GM19238 (cell line): ENCODE measurements at regions not wholly inside any gene's neighbourhood (a gene's known extent, or its start where the extent isn't known, plus 50 kb on each side); places are given as distances from the start of the nearest gene placed in this dataset.
"Not testable (repeated sequence)": the region's sequence is repeated elsewhere in the genome, so short reads cannot be mapped to it uniquely, and the experiment has no call there.

ENCODE experiments used
- DNase-seq: peaks from one replicate; pipeline ENCODE4 v3.0.0; 2011; ENCODE audit warnings: low spot score; ENCODE audit not compliant: insufficient read length

DNA sequence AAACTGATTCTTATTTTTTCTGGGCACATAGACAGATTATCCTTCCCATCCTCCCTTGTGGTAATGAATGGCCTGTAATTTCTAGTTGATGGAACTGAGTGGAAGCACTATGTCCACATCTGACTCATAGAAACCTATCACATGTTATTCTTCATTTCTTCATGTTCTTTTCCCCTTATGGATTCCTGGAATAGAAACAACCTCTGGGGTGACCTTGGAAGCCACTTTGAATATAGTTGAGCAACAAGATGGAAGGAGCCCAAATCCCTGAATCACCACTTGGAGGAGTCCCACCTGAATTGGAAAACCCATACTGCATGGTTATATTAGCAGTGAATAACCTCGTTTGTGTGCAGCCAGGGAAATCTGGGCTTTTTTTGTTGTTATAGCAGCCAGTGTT lies 137.8 kb downstream of the MID1IP1 start:
- no peak for DNase-seq

DNA sequence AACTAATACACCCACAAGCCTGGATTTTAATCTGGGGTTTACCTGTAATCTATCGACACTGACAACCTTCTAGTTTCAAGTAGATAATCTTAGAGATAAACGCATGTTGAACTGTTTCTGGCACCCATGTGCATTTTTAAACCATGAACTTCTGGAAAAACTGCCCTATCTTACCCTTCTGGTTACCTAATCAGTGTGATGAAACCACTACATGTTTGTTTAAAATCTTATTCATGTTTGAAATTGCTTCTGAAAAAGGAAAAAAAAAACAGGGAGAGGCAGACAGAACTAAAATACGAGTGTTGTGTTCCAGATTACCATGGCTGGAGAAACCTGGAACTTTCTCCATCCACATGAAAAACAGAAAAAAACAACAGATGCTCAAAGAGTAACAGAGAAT lies 139.3 kb downstream of the MID1IP1 start:
- DNase-seq, result no peak

DNA sequence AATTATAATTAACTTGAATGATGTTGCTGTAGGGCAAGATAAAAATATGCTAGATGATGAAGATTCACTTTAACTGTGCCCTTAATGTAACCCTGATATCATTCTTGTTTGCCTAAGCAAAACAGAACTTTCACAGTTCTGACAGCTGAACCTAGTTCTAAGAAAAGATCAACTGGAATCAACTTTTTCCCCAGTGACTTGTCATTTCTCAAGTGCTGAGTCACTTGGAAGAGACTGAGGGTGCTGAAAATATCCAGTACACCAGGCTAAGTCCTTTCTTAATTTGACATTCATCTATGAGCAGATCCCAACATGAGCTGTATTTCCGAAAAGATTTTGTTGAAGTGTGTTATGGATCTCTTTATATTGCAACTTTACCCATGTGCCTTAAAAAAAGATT lies 140.4 kb downstream of the MID1IP1 start:
- DNase-seq, result no peak

GRCh38 chrX:38943120-38943519 lies 141.9 kb downstream of the MID1IP1 start:
- DNase-seq, result no peak

- DNase-seq, result no peak
Observed at GRCh38 chrX:38948046-38948445, 146.8 kb downstream of the MID1IP1 start.

DNA sequence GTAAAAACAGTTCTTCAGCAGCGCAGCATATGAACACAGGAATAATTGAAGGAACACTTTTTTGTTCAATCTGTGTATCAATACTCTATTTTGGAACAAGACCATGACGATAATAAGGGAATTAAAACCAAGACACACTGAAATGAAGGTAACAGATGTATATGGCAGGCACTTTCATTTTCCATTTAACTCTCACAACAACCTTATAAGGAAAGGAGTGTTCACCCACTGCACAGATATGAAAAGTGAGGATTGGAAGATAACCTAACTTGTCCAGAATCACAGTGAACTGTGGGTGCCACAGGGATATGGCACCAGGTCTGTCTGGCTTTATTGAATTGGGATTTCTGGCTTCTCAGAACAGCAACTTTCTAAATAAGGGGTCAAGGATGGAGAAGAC lies 153.3 kb downstream of the MID1IP1 start:
- no peak for DNase-seq

DNA sequence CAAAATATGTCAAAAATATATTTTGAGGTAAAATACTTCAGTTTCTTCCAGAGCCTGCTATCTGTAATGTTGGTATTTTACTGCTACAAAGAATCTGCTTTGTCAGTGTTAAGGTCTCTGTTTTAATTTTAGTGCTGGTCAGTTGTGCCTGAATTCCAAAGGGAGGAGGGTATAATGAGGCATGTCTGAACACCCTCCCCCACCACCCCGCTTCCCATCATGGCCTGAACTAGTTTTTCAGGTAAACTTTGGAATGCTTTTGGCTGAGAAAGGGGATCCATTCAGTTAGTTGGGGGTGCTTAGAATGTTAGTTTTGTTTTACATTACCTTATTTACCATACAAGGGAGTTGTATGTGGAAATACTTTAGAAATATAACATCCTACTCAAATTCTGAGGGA lies 158.5 kb downstream of the MID1IP1 start:
- no peak for DNase-seq

DNA sequence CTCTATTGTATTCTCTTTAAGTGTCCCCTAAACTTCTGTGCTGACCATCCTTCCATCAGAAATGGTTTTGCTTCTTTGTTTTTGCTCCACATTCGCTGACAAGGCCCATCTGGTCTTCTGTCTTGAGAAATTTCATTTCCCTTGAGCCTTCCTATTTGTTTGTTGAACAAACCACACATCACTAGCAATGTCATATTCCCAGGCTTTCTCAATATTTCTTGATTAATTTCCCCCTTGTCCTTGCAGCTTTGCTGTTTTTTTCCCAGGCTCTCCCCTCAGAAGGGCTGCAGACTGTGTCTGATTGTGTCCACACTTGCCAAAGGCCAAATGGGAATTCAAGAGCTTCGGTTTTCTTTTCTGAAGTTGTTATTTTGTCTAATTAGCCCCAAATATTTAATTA lies 158.9 kb downstream of the MID1IP1 start:
- no peak for DNase-seq

DNA sequence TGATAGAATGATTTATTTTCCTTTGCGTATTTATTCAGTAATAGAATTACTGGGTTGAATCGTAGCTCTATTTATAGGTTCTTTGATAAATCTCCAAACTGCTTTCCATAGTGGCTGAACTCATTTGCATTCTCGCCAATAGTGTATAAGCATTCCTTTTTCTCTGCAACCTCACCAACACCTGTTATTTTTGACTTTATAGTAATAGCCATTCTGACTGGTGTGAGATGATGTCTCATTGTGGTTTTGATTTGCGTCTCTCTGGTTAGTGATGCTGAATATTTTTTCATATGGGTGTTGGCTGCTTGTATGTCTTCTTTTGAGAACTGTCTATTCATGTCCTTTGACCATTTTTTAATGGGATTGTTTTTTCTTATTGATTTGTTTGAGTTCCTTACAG lies 160.7 kb downstream of the MID1IP1 start:
- no peak for DNase-seq

- DNase-seq, result not testable (repeated sequence)
Observed at GRCh38 chrX:38963244-38963643, 162.0 kb downstream of the MID1IP1 start.

DNA sequence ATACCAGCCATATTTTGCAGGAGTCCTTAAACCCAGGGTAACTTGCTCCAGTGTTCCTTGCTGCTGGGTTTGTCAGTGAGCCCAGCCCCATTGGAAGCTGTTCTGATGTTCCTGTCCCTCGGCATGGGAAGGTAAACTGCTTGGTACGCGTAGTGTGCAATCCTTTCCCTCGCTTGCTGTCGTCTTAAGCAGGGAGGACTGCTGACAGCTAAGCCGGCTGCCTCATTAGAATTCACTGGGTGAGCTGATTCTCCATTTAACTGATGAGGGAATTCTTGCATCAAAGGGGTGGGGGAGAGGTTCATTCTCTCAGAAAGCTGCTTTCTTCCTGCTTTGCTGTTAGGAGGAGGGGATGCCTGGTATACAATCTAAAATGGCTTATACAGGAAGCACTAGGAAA lies 164.6 kb downstream of the MID1IP1 start:
- no peak for DNase-seq

DNA sequence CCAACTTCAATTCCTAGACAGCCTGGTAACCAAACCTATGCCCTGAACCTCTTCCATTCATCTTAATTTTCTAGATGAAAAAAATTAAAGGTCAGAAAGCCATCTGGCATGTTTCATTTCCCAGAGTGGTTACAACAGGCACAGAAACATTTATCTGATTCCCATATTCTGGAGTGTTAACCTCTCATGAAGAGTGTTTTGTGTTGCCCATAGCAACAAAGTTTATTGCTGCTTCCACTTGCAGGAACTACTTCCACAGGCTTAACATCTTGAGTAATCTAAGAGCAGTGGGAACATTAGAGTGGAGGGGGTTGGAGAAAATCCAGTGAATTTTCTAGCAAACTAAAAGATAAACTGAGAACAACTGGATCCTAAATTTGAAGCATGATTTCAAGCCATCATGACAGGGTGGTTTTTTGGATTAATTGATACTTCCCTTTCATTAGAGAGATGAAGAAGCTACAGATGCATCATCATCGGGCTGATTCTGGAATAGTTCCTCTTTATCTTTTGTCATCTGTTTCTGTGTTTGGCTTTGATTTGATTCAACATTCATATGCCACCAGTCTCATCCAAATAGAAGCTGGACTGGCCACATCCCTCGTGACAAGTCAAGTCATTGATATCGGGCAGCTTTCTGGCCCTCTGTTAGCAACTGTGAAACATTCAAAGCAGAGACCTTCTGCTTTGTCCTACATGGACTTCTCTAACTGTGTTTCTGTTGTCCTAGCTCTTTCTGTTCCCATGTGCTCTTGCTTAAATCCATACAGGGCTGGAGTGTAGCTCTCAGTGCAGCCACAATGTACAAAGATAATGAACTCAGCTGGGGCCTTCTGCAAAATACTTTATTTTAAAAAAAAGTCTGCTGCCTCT lies 167.3 kb downstream of the MID1IP1 start:
- no peak for DNase-seq

DNA sequence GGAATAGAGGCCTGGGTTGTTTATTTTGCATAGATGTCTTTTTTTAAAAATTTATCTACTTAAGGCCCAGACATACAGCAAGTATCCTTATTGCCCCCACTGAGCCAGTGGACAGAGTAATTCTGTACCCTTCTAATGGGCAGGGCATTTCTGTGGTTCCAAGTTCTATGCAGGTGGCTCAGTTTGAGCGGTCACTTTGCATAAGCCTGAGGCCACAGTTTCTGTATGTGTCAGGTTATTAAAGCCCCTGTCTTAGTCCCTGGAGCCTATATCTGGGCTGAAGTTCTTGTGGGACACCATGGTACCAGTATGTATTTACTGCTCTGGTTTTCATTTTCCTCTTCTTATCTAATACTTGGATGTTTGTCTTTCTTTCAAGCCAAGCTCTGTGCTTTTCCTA lies 168.8 kb downstream of the MID1IP1 start:
- DNase-seq, result no peak

DNA sequence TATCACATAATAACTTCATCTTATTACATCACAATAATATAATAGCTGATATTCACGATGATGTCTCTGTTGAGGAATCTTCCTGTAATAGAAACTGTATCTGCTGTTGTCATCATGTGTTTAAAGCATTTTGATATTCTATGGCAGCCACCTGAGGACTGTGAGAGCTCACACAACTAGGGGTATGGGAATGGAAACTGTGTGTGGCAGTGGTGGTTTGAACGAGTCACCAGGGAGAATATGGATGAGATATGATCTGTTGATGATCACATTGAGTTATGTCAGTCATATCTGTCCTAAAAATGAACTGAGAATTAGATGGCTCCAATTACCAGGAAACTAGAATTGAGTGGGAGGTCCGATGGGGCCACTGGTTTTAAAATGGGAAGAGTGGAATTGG lies 169.6 kb downstream of the MID1IP1 start:
- DNase-seq, result no peak

DNA sequence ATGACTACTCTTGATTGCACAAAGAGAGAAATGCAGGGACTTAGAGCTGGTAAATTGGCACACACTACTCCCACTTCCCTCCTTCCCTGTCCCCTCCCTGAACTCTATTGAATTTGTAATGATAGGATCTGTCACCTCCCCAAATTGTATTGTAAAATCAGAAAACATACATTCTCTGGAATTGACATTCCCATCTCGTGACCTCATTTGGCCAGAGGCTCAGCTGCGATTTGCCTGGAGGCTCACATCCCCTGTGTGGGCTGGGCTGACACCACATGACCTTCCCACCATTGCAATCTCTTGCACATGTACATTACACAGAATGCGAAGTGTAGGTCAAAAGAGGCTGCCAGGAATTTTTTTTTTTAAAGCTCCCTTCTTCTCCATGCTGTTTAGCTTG lies 172.1 kb downstream of the MID1IP1 start:
- no peak for DNase-seq

- DNase-seq, result no peak
Observed at GRCh38 chrX:38974542-38974941, 173.3 kb downstream of the MID1IP1 start.

DNA sequence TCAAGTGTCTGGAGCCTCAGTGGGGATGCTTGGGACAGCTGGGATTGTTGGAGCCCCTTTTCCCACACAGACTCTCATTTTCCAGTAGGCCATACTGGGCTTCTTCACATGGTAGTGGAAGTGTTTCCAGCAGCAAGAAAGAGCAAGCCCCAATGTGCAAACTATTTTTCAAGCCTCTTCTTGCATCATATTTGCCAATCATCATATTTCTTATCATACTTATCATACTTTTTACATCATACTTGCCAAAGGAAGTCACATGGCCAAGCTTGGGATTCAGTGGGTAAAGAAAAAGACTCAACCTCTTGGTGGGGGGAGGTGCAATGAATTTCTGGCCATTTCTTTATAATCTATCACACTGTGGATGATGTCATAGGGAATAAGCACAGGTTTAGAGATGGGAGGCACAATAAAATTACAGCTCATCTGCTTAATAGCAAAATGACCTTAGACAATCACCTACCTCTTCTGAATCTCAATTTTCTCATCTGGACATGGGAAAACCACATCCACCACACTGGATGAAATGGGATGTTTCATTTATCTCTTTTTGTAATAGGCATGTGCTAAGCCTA lies 174.2 kb downstream of the MID1IP1 start:
- DNase-seq, result no peak

- peak; percentile 17 for DNase-seq
Observed at GRCh38 chrX:38982370-38982769, 181.1 kb downstream of the MID1IP1 start.

DNA sequence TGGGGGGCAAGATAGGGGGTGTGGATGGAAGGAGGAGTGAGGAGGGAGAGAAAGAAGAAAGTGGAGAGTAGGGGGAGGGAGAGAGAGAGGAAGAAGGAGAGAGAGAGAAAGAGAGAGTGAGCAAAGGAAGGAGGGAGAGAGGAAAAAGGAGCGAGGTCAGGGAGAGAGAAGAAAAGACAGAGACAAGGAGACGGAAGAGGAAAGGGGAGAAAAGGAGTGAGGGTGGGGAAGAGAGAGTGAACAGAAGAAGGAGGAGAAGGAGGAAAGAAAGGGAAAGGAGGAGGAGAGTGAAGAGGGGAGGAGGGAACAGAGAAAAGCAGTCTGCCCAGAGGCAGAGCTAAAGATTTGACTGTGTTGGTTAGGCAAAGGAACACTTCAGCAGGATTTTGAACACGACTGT lies 181.6 kb downstream of the MID1IP1 start:
- DNase-seq, result no peak

- no peak for DNase-seq
Observed at GRCh38 chrX:38985375-38985774, 184.1 kb downstream of the MID1IP1 start.

DNA sequence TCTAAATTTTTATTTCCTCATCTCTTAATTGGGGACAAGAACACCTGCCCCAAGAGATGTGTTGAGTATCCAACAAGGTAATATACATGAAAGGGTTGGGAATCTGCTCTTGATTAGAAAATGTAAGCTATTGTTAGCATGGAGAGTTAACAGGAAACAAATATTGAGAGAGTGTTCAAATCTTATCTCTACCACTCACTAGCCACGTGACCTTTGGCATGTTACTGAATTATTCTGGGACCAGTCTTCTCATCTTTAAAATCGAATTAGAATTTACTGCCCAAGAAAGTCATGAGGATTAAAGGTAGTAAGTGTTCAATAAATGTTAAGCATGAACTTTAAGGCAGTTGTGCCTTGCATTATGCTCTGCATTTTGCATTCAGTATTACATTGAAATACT lies 184.7 kb downstream of the MID1IP1 start:
- DNase-seq, result no peak

DNA sequence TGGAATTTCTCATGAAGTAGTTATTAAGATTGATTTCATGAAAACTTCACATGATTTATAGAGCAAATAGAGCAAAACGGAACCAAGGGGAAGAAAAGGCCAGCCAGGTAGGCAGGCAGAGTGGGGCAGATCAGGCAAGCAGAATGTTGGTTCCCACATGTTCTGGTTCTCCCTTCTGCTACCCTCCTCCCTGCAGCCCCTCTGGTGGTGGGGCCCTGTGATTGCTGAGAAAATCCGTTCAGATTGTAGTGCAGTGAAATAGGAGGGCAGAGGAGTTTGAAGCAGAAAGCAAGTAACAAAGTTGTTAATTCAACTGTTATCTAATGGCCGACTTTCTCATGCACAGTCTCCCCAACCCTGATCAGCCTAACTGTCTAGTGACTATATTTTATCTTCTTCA lies 185.3 kb downstream of the MID1IP1 start:
- DNase-seq, result no peak

DNA sequence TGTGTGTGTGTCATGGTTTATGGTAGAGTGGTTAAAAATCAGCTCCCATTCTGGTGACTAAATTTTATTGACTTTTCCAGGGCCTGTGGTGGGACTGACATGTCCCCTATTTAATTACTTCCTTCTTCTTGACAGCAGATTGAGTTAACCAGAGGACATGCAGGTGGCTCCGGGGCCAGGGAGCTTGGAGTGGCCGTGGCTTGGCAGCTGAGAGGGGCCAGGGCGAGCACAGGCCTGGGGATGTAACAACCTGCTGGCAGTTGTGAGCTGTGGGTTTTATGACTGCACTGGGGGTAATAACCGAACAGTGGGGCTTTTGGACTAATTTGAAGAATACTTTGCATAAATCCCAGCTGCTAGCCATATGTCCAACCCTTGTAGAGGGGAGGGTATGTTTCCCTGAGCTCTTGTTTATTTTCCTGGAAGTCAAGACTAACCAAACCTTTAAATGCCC lies 186.0 kb downstream of the MID1IP1 start:
- no peak for DNase-seq
